ENCODE measurements at regions not wholly inside any gene's neighbourhood (a gene's known extent, or its start where the extent isn't known, plus 50 kb on each side); places are given as distances from the start of the nearest gene placed in this dataset.

GRCh38 chr6:29227235-29227634 is 56.5 kb downstream of the OR2J2 start:
- Histone ChIP-seq H3F3A (ENCODE audit: insufficient read depth, low read depth) (no peaks in the 10 kb centered on the region), H3K9me3 (ENCODE audit: insufficient read depth, low read depth) (no peaks in the 10 kb centered on the region), H3K4me2 (no peak overlapping the region), H3K4me3 (no peak overlapping the region), H4K20me1 (ENCODE audit: insufficient read depth) (no peaks in the 10 kb centered on the region), H3K79me2 (ENCODE audit: low read depth) (no peaks in the 10 kb centered on the region), H3K27ac (no peak overlapping the region), H3K4me1 (replicated peaks; ENCODE audit: insufficient read depth) (no peaks in the 10 kb centered on the region), H2AFZ (no peak overlapping the region), H3K27me3 (ENCODE audit: insufficient read depth, low read depth) (peaks cover 4% of the 10 kb centered on the region), H3K9me2 (ENCODE audit: insufficient read depth) (no peaks in the 10 kb centered on the region), H3K36me3 (ENCODE audit: low read depth) (no peaks in the 10 kb centered on the region)
- ChIA-PET CTCF (no interaction called here), POLR2A (ENCODE audit: unreplicated experiment) (no interaction called here)
- intact Hi-C loops (cut with micrococcal nuclease; ENCODE audit: unreplicated experiment), result loop anchor here (5.0 kb wide), 1 partner anchor 540 kb away; no protein-coding TSS in a partner anchor
- no peak for TF ChIP-seq EZH2 (IDR thresholded peaks at IDR 0.05; ENCODE audit: low read depth)
- no peak for TF ChIP-seq CTCF (conservative IDR thresholded peaks at IDR 0.05)
- no TSS peak for BruUV-seq (replicated peaks)
- DNase-seq, result no peak

- H3K27ac ChIP-seq, result no peak overlapping the region
- H3K79me2 ChIP-seq (ENCODE audit: low read depth), result no peaks in the 10 kb centered on the region
- H3K9me3 ChIP-seq (ENCODE audit: insufficient read depth, low read depth), result no peaks in the 10 kb centered on the region
- TF ChIP-seq EZH2 (IDR thresholded peaks at IDR 0.05; ENCODE audit: low read depth) (no peak), CTCF (conservative IDR thresholded peaks at IDR 0.05) (no peak)
- no TSS peak for BruUV-seq (replicated peaks)
- H3K9me2 ChIP-seq (ENCODE audit: insufficient read depth), result no peaks in the 10 kb centered on the region
- H3K4me3 ChIP-seq, result no peak overlapping the region
- H3K27me3 ChIP-seq (ENCODE audit: insufficient read depth, low read depth), result peaks cover 3% of the 10 kb centered on the region
- POLR2A ChIA-PET (ENCODE audit: unreplicated experiment), result no interaction called here
- intact Hi-C loops (cut with micrococcal nuclease; ENCODE audit: unreplicated experiment), result no loop called here
- CTCF ChIA-PET, result no interaction called here
- H3K36me3 ChIP-seq (ENCODE audit: low read depth), result no peaks in the 10 kb centered on the region
- no peak for DNase-seq
- no peaks in the 10 kb centered on the region for H4K20me1 ChIP-seq (ENCODE audit: insufficient read depth)
- H3K4me2 ChIP-seq, result no peak overlapping the region
- no peaks in the 10 kb centered on the region for H3F3A ChIP-seq (ENCODE audit: insufficient read depth, low read depth)
- no peak overlapping the region for H2AFZ ChIP-seq
- no peaks in the 10 kb centered on the region for H3K4me1 ChIP-seq (replicated peaks; ENCODE audit: insufficient read depth)
Measured at GRCh38 chr6:29230666-29231065, 60.0 kb downstream of the OR2J2 start.

- H3K27ac ChIP-seq, result no peak overlapping the region
- intact Hi-C loops (cut with micrococcal nuclease; ENCODE audit: unreplicated experiment), result no loop called here
- no peak for DNase-seq
- no peaks in the 10 kb centered on the region for H3K79me2 ChIP-seq (ENCODE audit: low read depth)
- no peaks in the 10 kb centered on the region for H3K4me1 ChIP-seq (replicated peaks; ENCODE audit: insufficient read depth)
- no peak overlapping the region for H3K4me2 ChIP-seq
- H2AFZ ChIP-seq, result no peak overlapping the region
- H3K27me3 ChIP-seq (ENCODE audit: insufficient read depth, low read depth), result no peaks in the 10 kb centered on the region; the same call in 1 of the 2 replicates
- no peaks in the 10 kb centered on the region for H3K9me2 ChIP-seq (ENCODE audit: insufficient read depth)
- ChIA-PET POLR2A (ENCODE audit: unreplicated experiment) (no interaction called here), CTCF (no interaction called here)
- TF ChIP-seq EZH2 (IDR thresholded peaks at IDR 0.05; ENCODE audit: low read depth), result no peak
- no peaks in the 10 kb centered on the region for H3K36me3 ChIP-seq (ENCODE audit: low read depth)
- BruUV-seq (replicated peaks), result no TSS peak
- no peaks in the 10 kb centered on the region for H3F3A ChIP-seq (ENCODE audit: insufficient read depth, low read depth)
- no peak overlapping the region for H3K4me3 ChIP-seq
- no peaks in the 10 kb centered on the region for H4K20me1 ChIP-seq (ENCODE audit: insufficient read depth)
- no peaks in the 10 kb centered on the region for H3K9me3 ChIP-seq (ENCODE audit: insufficient read depth, low read depth)
Measured at GRCh38 chr6:29232725-29233124, 62.0 kb downstream of the OR2J2 start.

GRCh38 chr6:29236060-29236459 is 65.4 kb downstream of the OR2J2 start:
- ChIA-PET CTCF (no interaction called here), POLR2A (ENCODE audit: unreplicated experiment) (no interaction called here)
- Histone ChIP-seq H3K36me3 (ENCODE audit: low read depth) (no peaks in the 10 kb centered on the region), H3F3A (ENCODE audit: insufficient read depth, low read depth) (no peaks in the 10 kb centered on the region), H3K4me3 (no peak overlapping the region), H3K27me3 (ENCODE audit: insufficient read depth, low read depth) (no peaks in the 10 kb centered on the region; the same call in 1 of the 2 replicates), H3K9me3 (ENCODE audit: insufficient read depth, low read depth) (no peaks in the 10 kb centered on the region), H4K20me1 (ENCODE audit: insufficient read depth) (no peaks in the 10 kb centered on the region), H3K27ac (no peak overlapping the region), H3K79me2 (ENCODE audit: low read depth) (no peaks in the 10 kb centered on the region), H3K4me2 (no peak overlapping the region), H2AFZ (no peak overlapping the region), H3K9me2 (ENCODE audit: insufficient read depth) (no peaks in the 10 kb centered on the region), H3K4me1 (replicated peaks; ENCODE audit: insufficient read depth) (no peaks in the 10 kb centered on the region)
- DNase-seq, result no peak
- no TSS peak for BruUV-seq (replicated peaks)
- no peak for TF ChIP-seq EZH2 (IDR thresholded peaks at IDR 0.05; ENCODE audit: low read depth)
- intact Hi-C loops (cut with micrococcal nuclease; ENCODE audit: unreplicated experiment), result no loop called here
